ENCODE measurements at regions not wholly inside any gene's neighbourhood (a gene's known extent, or its start where the extent isn't known, plus 50 kb on each side); places are given as distances from the start of the nearest gene placed in this dataset.

DNA sequence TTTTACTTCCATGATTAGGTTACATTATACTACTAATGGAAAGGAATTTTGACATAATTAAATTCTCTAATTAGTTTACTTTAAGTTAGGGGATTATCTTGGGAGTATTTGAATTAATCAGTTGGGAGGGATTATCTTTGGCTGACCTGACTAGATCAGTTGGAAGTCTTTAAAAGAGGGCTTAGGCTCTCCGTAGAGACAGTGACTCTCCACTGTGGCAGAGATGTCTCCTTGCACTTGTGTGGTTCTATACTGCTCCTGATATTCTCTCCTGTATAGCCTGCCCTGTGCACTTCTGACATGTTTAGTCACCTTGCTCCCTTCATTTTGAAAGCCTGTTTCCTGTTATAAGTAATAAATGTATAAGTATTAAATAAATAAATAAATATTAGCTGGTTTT lies 1612.3 kb upstream of the PRR20A start:
- Histone ChIP-seq H3K27ac (ENCODE audit: low read depth, low read length, poor library complexity, severe bottlenecking) (no peak overlapping the region), H3K4me2 (ENCODE audit: low read length) (no peak overlapping the region), H3K79me2 (ENCODE audit: insufficient read depth, low read depth, low read length) (no peaks in the 10 kb centered on the region), H3K9me3 (ENCODE audit: low read length) (no peaks in the 10 kb centered on the region), H2AFZ (ENCODE audit: low read length) (no peak overlapping the region), H3K9me2 (ENCODE audit: insufficient read depth, low read length) (no peaks in the 10 kb centered on the region), H3K4me1 (ENCODE audit: insufficient read depth, low read length, poor library complexity, severe bottlenecking) (no peaks in the 10 kb centered on the region), H3K36me3 (ENCODE audit: insufficient read depth, low read length) (no peaks in the 10 kb centered on the region), H3K4me3 (ENCODE audit: low read depth, low read length, poor library complexity, severe bottlenecking) (no peak overlapping the region), H4K20me1 (ENCODE audit: insufficient read depth, low read length) (no peaks in the 10 kb centered on the region)
- TF ChIP-seq, protein P1, sequence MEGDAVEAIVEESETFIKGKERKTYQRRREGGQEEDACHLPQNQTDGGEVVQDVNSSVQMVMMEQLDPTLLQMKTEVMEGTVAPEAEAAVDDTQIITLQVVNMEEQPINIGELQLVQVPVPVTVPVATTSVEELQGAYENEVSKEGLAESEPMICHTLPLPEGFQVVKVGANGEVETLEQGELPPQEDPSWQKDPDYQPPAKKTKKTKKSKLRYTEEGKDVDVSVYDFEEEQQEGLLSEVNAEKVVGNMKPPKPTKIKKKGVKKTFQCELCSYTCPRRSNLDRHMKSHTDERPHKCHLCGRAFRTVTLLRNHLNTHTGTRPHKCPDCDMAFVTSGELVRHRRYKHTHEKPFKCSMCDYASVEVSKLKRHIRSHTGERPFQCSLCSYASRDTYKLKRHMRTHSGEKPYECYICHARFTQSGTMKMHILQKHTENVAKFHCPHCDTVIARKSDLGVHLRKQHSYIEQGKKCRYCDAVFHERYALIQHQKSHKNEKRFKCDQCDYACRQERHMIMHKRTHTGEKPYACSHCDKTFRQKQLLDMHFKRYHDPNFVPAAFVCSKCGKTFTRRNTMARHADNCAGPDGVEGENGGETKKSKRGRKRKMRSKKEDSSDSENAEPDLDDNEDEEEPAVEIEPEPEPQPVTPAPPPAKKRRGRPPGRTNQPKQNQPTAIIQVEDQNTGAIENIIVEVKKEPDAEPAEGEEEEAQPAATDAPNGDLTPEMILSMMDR (conservative IDR thresholded peaks at IDR 0.05; ENCODE audit: low read length) = no peak
- no peak for TF ChIP-seq EZH2phosphoT487 (IDR thresholded peaks at IDR 0.05; ENCODE audit: borderline replicate concordance, low read depth, low read length)
- ChIA-PET POLR2A (interaction anchor here (0.7 kb wide), 1 partner anchor 393 kb away, joined by 3 read pairs; no protein-coding TSS in a partner anchor), CTCF (ENCODE audit: unreplicated experiment) (no interaction called here)
- no peak for DNase-seq (ENCODE audit: low spot score)
- no TSS peak for BruUV-seq (replicated peaks)
- intact Hi-C loops (cut with micrococcal nuclease; ENCODE audit: unreplicated experiment) = no loop called here

DNA sequence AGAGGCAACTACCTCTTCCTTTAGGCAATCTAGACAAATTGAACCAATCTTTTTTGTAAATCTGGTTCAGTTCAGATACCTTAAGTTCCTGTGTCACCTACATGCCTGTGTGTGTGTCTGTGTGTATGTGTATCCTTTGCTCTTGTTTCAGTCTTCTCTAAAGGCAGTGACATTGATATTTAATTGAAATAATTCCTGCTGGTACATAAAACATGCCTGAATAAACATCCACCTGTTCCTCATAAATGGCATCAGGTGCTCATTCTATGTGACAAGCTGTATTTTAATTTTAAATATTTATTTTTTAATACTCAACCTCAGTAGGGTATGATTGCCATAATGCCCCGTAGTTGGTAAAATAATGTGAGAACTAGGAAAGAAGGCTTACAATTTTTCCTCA lies 1606.4 kb upstream of the PRR20A start:
- Histone ChIP-seq H3K4me1 (ENCODE audit: insufficient read depth, low read length, poor library complexity, severe bottlenecking) (no peaks in the 10 kb centered on the region), H2AFZ (ENCODE audit: low read length) (no peak overlapping the region), H3K4me2 (ENCODE audit: low read length) (no peak overlapping the region), H3K9me2 (ENCODE audit: insufficient read depth, low read length) (no peaks in the 10 kb centered on the region), H3K79me2 (ENCODE audit: insufficient read depth, low read depth, low read length) (no peaks in the 10 kb centered on the region), H3K27ac (ENCODE audit: low read depth, low read length, poor library complexity, severe bottlenecking) (no peak overlapping the region), H3K4me3 (ENCODE audit: low read depth, low read length, poor library complexity, severe bottlenecking) (no peak overlapping the region), H4K20me1 (ENCODE audit: insufficient read depth, low read length) (no peaks in the 10 kb centered on the region), H3K9me3 (ENCODE audit: low read length) (no peaks in the 10 kb centered on the region), H3K36me3 (ENCODE audit: insufficient read depth, low read length) (no peaks in the 10 kb centered on the region)
- intact Hi-C loops (cut with micrococcal nuclease; ENCODE audit: unreplicated experiment) = no loop called here
- CTCF ChIA-PET (ENCODE audit: unreplicated experiment) = no interaction called here
- BruUV-seq (replicated peaks) = no TSS peak
- no peak for DNase-seq (ENCODE audit: low spot score)
- TF ChIP-seq, protein P1 (conservative IDR thresholded peaks at IDR 0.05; ENCODE audit: low read length) = no peak
- TF ChIP-seq EZH2phosphoT487 (IDR thresholded peaks at IDR 0.05; ENCODE audit: borderline replicate concordance, low read depth, low read length) = no peak
- POLR2A ChIA-PET = no interaction called here

DNA sequence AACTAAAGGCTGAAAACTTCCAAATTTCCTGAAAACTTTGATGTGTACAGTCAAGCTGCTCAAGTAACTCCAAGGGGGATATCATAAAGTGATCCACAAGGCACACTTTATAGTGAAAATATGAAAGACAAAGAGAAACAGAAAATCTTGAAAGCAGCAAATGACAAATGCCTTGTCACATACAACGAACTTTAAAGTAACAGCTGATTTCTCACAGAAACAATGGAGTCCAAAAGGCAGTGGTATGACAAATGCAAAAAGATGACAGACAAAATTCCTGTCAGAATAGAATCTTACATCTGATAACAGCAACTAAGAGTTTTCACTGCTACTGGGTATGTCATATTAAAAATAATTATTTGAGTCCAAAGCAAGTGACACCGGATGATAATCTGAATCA lies 1602.3 kb upstream of the PRR20A start:
- no peaks in the 10 kb centered on the region for H3K79me2 ChIP-seq (ENCODE audit: insufficient read depth, low read depth, low read length)
- H3K9me2 ChIP-seq (ENCODE audit: insufficient read depth, low read length) = no peaks in the 10 kb centered on the region
- H2AFZ ChIP-seq (ENCODE audit: low read length) = no peak overlapping the region
- no peaks in the 10 kb centered on the region for H3K36me3 ChIP-seq (ENCODE audit: insufficient read depth, low read length)
- no peak overlapping the region for H3K4me3 ChIP-seq (ENCODE audit: low read depth, low read length, poor library complexity, severe bottlenecking)
- H3K4me1 ChIP-seq (ENCODE audit: insufficient read depth, low read length, poor library complexity, severe bottlenecking) = no peaks in the 10 kb centered on the region
- no peaks in the 10 kb centered on the region for H3K9me3 ChIP-seq (ENCODE audit: low read length)
- ChIA-PET POLR2A (no interaction called here), CTCF (ENCODE audit: unreplicated experiment) (no interaction called here)
- intact Hi-C loops (cut with micrococcal nuclease; ENCODE audit: unreplicated experiment) = no loop called here
- DNase-seq (ENCODE audit: low spot score) = no peak
- TF ChIP-seq EZH2phosphoT487 (IDR thresholded peaks at IDR 0.05; ENCODE audit: borderline replicate concordance, low read depth, low read length) = no peak
- TF ChIP-seq, protein P1 (conservative IDR thresholded peaks at IDR 0.05; ENCODE audit: low read length) = no peak
- no peak overlapping the region for H3K4me2 ChIP-seq (ENCODE audit: low read length)
- no peak overlapping the region for H3K27ac ChIP-seq (ENCODE audit: low read depth, low read length, poor library complexity, severe bottlenecking)
- no peaks in the 10 kb centered on the region for H4K20me1 ChIP-seq (ENCODE audit: insufficient read depth, low read length)
- BruUV-seq (replicated peaks) = no TSS peak
